GM12878 (cell line): ENCODE measurements at regions not wholly inside any gene's neighbourhood (a gene's known extent, or its start where the extent isn't known, plus 50 kb on each side); places are given as distances from the start of the nearest gene placed in this dataset.

Experiments used
- CBX3 ChIP-seq: fragments of 200-600 bp; sonication (generic); IDR thresholded peaks from 2 replicates; pipeline ENCODE4 v1.6.1; 2016; ENCODE audit warnings: low read depth, borderline replicate concordance
- EP300 ChIP-seq, 2 experiments: fragments of 150-350 bp in 1 of 2; IDR thresholded peaks; 2 replicates each; pipeline ENCODE4 v1.6.1; 2011 to 2012; ENCODE audit warnings: low read depth in 2 of 2, low read length in 2 of 2, borderline replicate concordance in 1 of 2, improper control_type of control experiment in 1 of 2, inconsistent platforms in 1 of 2; ENCODE audit not compliant: control insufficient read depth in 1 of 2
- FOXK2 ChIP-seq: fragments of 450-650 bp; IDR thresholded peaks from 2 replicates; pipeline ENCODE4 v1.6.1; 2017; ENCODE audit warnings: mild to moderate bottlenecking, moderate library complexity
- YY1 ChIP-seq: IDR thresholded peaks from 2 replicates; pipeline ENCODE4 v1.6.1; 2011; ENCODE audit warnings: low read depth, mild to moderate bottlenecking, low read length
- ZBED1 ChIP-seq: IDR thresholded peaks from 2 replicates; pipeline ENCODE4 v1.6.1; 2016; ENCODE audit warnings: borderline replicate concordance
- TF ChIP-seq, protein P1 (sequence below): fragments of 450-650 bp; IDR thresholded peaks from 2 replicates; pipeline ENCODE4 v1.6.1; 2016; ENCODE audit warnings: mild to moderate bottlenecking, moderate library complexity, borderline replicate concordance
- TF ChIP-seq, protein P2 (sequence below): IDR thresholded peaks from 2 replicates; pipeline ENCODE4 v1.6.1; 2011; ENCODE audit warnings: low read depth, low read length, improper control_type of control experiment, borderline replicate concordance
- TF ChIP-seq, protein P3 (sequence below): IDR thresholded peaks from 2 replicates; pipeline ENCODE4 v1.6.1; 2012; ENCODE audit warnings: mild to moderate bottlenecking, low read depth, low read length
- TF ChIP-seq, protein P4 (sequence below): fragments of 450-650 bp; IDR thresholded peaks from 2 replicates; pipeline ENCODE4 v1.6.1; 2018; ENCODE audit warnings: borderline replicate concordance, mild to moderate bottlenecking; ENCODE audit not compliant: partially characterized antibody

DNA sequence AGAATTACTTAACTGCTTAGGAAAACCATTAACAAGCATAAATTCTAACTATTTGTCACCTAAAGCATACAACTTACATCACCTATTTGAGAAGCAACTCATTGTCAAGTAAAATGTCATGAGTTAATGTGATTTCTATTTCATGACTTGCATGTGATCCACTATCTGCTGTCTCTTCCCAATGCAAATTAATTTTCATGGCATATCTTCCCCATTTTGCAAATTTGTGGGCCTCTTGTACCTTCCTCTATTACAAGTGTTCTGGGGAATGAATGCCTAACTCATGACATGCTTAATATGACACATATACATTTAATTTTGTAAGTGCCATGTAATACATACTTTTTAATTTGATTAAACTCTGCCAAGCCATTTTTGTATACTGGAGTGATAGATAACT is 81.1 kb upstream of the EDNRB start (continued):
- TF ChIP-seq, protein P1, sequence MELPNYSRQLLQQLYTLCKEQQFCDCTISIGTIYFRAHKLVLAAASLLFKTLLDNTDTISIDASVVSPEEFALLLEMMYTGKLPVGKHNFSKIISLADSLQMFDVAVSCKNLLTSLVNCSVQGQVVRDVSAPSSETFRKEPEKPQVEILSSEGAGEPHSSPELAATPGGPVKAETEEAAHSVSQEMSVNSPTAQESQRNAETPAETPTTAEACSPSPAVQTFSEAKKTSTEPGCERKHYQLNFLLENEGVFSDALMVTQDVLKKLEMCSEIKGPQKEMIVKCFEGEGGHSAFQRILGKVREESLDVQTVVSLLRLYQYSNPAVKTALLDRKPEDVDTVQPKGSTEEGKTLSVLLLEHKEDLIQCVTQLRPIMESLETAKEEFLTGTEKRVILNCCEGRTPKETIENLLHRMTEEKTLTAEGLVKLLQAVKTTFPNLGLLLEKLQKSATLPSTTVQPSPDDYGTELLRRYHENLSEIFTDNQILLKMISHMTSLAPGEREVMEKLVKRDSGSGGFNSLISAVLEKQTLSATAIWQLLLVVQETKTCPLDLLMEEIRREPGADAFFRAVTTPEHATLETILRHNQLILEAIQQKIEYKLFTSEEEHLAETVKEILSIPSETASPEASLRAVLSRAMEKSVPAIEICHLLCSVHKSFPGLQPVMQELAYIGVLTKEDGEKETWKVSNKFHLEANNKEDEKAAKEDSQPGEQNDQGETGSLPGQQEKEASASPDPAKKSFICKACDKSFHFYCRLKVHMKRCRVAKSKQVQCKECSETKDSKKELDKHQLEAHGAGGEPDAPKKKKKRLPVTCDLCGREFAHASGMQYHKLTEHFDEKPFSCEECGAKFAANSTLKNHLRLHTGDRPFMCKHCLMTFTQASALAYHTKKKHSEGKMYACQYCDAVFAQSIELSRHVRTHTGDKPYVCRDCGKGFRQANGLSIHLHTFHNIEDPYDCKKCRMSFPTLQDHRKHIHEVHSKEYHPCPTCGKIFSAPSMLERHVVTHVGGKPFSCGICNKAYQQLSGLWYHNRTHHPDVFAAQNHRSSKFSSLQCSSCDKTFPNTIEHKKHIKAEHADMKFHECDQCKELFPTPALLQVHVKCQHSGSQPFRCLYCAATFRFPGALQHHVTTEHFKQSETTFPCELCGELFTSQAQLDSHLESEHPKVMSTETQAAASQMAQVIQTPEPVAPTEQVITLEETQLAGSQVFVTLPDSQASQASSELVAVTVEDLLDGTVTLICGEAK = no peak
- TF ChIP-seq ZBED1 = no peak
- TF ChIP-seq, protein P2, sequence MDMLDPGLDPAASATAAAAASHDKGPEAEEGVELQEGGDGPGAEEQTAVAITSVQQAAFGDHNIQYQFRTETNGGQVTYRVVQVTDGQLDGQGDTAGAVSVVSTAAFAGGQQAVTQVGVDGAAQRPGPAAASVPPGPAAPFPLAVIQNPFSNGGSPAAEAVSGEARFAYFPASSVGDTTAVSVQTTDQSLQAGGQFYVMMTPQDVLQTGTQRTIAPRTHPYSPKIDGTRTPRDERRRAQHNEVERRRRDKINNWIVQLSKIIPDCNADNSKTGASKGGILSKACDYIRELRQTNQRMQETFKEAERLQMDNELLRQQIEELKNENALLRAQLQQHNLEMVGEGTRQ = no peak
- TF ChIP-seq EP300 (IDR thresholded peaks at IDR 0.05; ENCODE audit: borderline replicate concordance in 1 of 2, control insufficient read depth in 1 of 2, low read depth in 2 of 2, low read length in 2 of 2) = no peak
- TF ChIP-seq FOXK2 = no peak
- no peak for TF ChIP-seq CBX3
- TF ChIP-seq, protein P3, sequence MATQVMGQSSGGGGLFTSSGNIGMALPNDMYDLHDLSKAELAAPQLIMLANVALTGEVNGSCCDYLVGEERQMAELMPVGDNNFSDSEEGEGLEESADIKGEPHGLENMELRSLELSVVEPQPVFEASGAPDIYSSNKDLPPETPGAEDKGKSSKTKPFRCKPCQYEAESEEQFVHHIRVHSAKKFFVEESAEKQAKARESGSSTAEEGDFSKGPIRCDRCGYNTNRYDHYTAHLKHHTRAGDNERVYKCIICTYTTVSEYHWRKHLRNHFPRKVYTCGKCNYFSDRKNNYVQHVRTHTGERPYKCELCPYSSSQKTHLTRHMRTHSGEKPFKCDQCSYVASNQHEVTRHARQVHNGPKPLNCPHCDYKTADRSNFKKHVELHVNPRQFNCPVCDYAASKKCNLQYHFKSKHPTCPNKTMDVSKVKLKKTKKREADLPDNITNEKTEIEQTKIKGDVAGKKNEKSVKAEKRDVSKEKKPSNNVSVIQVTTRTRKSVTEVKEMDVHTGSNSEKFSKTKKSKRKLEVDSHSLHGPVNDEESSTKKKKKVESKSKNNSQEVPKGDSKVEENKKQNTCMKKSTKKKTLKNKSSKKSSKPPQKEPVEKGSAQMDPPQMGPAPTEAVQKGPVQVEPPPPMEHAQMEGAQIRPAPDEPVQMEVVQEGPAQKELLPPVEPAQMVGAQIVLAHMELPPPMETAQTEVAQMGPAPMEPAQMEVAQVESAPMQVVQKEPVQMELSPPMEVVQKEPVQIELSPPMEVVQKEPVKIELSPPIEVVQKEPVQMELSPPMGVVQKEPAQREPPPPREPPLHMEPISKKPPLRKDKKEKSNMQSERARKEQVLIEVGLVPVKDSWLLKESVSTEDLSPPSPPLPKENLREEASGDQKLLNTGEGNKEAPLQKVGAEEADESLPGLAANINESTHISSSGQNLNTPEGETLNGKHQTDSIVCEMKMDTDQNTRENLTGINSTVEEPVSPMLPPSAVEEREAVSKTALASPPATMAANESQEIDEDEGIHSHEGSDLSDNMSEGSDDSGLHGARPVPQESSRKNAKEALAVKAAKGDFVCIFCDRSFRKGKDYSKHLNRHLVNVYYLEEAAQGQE = no peak
- TF ChIP-seq, protein P4, sequence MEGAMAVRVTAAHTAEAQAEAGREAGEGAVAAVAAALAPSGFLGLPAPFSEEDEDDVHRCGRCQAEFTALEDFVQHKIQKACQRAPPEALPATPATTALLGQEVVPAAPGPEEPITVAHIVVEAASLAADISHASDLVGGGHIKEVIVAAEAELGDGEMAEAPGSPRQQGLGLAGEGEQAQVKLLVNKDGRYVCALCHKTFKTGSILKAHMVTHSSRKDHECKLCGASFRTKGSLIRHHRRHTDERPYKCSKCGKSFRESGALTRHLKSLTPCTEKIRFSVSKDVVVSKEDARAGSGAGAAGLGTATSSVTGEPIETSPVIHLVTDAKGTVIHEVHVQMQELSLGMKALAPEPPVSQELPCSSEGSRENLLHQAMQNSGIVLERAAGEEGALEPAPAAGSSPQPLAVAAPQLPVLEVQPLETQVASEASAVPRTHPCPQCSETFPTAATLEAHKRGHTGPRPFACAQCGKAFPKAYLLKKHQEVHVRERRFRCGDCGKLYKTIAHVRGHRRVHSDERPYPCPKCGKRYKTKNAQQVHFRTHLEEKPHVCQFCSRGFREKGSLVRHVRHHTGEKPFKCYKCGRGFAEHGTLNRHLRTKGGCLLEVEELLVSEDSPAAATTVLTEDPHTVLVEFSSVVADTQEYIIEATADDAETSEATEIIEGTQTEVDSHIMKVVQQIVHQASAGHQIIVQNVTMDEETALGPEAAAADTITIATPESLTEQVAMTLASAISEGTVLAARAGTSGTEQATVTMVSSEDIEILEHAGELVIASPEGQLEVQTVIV = no peak
- no peak for TF ChIP-seq YY1
- TF ChIP-seq, all 136 proteins: peak for 0
